ENCODE measurements at regions not wholly inside any gene's neighbourhood (a gene's known extent, or its start where the extent isn't known, plus 50 kb on each side); places are given as distances from the start of the nearest gene placed in this dataset.

DNA sequence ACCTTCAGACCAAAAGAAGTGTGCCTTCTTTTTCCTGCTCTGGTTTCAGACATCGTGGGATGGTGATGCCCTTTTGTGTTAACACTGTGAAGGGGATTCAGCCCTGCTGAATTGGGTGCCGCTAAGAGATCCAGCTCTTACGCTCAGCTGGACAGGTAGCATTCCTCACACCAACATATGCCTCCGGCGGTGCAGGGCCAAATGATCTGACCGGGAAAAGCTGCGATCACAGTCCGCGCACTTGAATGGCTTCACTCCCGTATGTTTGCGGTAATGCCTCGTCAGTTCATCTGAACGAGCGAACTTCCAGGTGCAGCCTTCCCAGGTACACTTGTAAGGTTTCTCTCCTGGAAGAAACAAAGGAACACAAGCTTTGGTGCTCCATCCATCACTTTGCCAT, 438.9 kb downstream of the KLF12 start:
- dilution Hi-C loops (cut with HindIII; ENCODE audit: low sequenced_read_pairs, unreplicated experiment): no loop called here
- Histone ChIP-seq H3K23ac (ENCODE audit: low read depth, low read length) (no peak overlapping the region), H3K4me3 (ENCODE audit: insufficient read depth, low read depth, low read length) (no peak overlapping the region), H2AK9ac (replicated peaks; ENCODE audit: low read depth, low read length, poor library complexity) (no peak overlapping the region), H3K14ac (replicated peaks; ENCODE audit: low read depth, low read length) (no peak overlapping the region), H4K5ac (ENCODE audit: low read depth, low read length) (no peak overlapping the region), H3K27ac (ENCODE audit: insufficient read depth, low read length) (no peak overlapping the region), H3K4ac (ENCODE audit: low read depth, low read length) (no peak overlapping the region), H4K20me1 (ENCODE audit: insufficient read depth, low read length) (no peaks in the 10 kb centered on the region), H4K8ac (ENCODE audit: low read depth in 2 of 2, low read length in 2 of 2) (no peak overlapping the region), H2BK15ac (ENCODE audit: low read depth, low read length) (no peak overlapping the region), H3K36me3 (ENCODE audit: control insufficient read depth, insufficient read depth, low read length) (peaks cover 18% of the 10 kb centered on the region), H3K4me1 (ENCODE audit: control insufficient read depth, insufficient read depth, low read length) (no peaks in the 10 kb centered on the region), H4K91ac (ENCODE audit: insufficient read depth, low read depth, low read length) (no peak overlapping the region), H3K9me3 (ENCODE audit: control insufficient read depth, insufficient read depth, low read length) (no peaks in the 10 kb centered on the region), H2AFZ (replicated peaks; ENCODE audit: low read length, poor library complexity) (no peak overlapping the region), H3K79me1 (ENCODE audit: low read depth in 1 of 2, low read length in 2 of 2) (peaks cover 2 to 3% of the 10 kb centered on the region in 2 experiments; a peak in 2 of 4 replicates), H2BK120ac (ENCODE audit: low read depth, low read length) (no peak overlapping the region), H3K9ac (ENCODE audit: low read depth, low read length) (no peak overlapping the region), H3K18ac (ENCODE audit: low read depth, low read length) (no peak overlapping the region), H2BK20ac (ENCODE audit: low read depth, low read length) (no peak overlapping the region), H2BK5ac (ENCODE audit: low read depth, low read length, poor library complexity, severe bottlenecking) (no peak overlapping the region), H3K27me3 (ENCODE audit: control insufficient read depth, insufficient read depth, low read length) (no peaks in the 10 kb centered on the region), H3K4me2 (ENCODE audit: low read depth, low read length) (no peak overlapping the region), H2AK5ac (ENCODE audit: low read depth, low read length) (no peak overlapping the region), H3K56ac (ENCODE audit: extremely low read depth, insufficient read depth, low read length) (no peak overlapping the region), H3K9me1 (ENCODE audit: insufficient read depth, low read length) (peaks cover 2% of the 10 kb centered on the region; the same call in 1 of the 2 replicates)
- DNase-seq (no peak), ATAC-seq (ENCODE audit: low read depth) (no peak)
- POLR2A ChIA-PET (ENCODE audit: unreplicated experiment): no interaction called here
- 100% methylated on average over 4 of the region's 14 CpGs; no CpG with 5 or more reads in 1 of the 2 experiments for WGBS, 2 experiments (ENCODE audit: extremely low coverage in 2 of 2, insufficient read length in 1 of 2)
- intact Hi-C loops (cut with micrococcal nuclease): no loop called here
- CTCF ChIA-PET: no interaction called here
- TF ChIP-seq NFE2L2 (IDR thresholded peaks at IDR 0.05; ENCODE audit: low read depth, low read length) (no peak), BHLHE40 (IDR thresholded peaks at IDR 0.05; ENCODE audit: low read depth, low read length) (no peak), CHD1 (IDR thresholded peaks at IDR 0.05; ENCODE audit: low read depth, low read length) (no peak), MAFK (IDR thresholded peaks at IDR 0.05; ENCODE audit: low read depth, low read length) (no peak)
- TF ChIP-seq, protein P1, sequence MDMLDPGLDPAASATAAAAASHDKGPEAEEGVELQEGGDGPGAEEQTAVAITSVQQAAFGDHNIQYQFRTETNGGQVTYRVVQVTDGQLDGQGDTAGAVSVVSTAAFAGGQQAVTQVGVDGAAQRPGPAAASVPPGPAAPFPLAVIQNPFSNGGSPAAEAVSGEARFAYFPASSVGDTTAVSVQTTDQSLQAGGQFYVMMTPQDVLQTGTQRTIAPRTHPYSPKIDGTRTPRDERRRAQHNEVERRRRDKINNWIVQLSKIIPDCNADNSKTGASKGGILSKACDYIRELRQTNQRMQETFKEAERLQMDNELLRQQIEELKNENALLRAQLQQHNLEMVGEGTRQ (IDR thresholded peaks at IDR 0.05; ENCODE audit: low read depth, low read length): no peak
- TF ChIP-seq, protein P2, sequence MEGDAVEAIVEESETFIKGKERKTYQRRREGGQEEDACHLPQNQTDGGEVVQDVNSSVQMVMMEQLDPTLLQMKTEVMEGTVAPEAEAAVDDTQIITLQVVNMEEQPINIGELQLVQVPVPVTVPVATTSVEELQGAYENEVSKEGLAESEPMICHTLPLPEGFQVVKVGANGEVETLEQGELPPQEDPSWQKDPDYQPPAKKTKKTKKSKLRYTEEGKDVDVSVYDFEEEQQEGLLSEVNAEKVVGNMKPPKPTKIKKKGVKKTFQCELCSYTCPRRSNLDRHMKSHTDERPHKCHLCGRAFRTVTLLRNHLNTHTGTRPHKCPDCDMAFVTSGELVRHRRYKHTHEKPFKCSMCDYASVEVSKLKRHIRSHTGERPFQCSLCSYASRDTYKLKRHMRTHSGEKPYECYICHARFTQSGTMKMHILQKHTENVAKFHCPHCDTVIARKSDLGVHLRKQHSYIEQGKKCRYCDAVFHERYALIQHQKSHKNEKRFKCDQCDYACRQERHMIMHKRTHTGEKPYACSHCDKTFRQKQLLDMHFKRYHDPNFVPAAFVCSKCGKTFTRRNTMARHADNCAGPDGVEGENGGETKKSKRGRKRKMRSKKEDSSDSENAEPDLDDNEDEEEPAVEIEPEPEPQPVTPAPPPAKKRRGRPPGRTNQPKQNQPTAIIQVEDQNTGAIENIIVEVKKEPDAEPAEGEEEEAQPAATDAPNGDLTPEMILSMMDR (conservative IDR thresholded peaks at IDR 0.05; ENCODE audit: low read depth, low read length): no peak
- BruUV-seq (replicated peaks): no TSS peak
- in situ Hi-C loops (cut with MboI; ENCODE audit: low sequenced_read_pairs): no loop called here
